ENCODE measurements at regions not wholly inside any gene's neighbourhood (a gene's known extent, or its start where the extent isn't known, plus 50 kb on each side); places are given as distances from the start of the nearest gene placed in this dataset.

DNA sequence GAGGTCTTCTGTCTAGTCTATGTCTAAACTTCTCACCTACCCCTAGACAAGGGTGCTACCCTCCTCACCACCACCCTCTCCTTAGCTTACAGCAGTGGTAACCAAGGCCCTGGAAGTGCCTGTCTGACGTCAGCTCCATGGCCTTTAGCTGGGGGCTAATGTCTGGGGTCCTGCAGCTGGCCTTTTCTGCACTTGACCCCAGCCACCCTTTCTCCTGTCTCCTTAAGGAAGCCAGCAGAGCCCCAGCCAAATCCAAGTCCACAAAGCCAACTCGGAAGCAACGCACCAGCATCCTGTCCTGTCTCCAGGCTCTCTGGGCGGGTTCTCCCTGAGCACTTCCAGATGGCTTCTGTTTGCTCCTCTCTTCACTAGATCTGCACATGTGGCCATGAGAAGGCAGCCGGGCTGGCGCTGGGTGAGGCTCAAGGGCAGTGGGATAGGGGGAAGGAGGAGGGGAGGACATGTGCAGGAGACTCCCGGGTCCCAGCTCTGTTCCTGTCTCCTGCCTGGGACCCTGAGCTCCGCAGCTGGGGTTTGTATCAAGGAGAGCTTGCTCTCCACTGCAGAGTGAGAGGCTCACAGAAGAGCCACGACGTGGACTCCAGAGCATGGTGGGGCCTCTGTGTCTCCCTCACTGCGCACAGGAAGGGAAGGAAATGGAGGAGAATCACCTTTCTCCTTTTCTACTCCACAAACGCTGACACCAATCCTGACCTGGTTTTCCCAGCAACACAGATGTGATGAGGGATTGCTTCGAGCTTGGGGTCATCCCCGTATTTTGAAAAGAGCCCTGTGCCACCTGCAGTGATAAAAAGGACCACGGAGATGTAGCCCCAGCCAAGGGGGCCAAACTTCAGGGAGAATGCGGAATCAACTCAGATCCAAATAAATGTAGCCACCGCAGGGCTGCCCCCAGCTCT is 204.2 kb downstream of the USP12 start:
- DNase-seq (ENCODE audit: low read depth in 3 of 3) = no peak

GRCh38 chr13:26966701-26967080 is 204.9 kb downstream of the USP12 start:
- no peak for DNase-seq (ENCODE audit: low read depth in 3 of 3)

DNA sequence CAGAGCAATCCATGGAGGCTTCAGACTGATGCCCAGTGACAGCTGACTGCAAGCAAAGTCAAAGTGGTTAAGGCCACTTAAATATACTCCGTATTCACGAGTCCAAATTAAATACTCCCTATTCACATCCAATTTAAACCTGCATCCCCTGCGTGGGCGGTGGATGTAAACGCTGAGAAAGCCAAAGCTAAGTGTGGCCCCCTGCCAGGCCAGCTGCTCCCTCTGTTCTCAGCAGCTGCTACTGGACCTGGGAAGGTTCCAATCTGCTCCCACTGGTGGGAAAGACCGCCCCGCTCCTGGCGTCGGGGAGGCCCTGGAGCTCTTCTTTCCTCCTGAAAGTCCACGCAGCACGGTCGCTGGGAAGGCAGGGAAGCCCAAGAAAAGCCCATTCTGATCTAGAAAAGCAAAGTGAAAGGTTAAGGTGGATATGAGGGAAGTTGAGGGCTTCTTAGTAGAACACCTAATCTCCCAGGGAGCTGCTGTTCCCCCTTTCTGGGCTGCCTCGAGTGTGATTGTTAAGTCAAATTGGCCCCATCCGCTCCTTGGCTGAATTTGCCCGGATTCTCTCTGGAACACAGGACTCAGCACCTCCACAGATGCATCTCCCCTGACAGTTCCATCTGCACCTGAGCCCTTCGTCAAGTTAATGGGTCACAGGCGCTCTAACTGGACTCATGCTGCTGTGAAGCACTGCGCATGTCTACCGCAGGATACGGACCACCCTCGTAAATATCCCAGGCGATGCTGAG is 205.5 kb downstream of the USP12 start:
- no peak for DNase-seq (ENCODE audit: low read depth in 3 of 3)

DNA sequence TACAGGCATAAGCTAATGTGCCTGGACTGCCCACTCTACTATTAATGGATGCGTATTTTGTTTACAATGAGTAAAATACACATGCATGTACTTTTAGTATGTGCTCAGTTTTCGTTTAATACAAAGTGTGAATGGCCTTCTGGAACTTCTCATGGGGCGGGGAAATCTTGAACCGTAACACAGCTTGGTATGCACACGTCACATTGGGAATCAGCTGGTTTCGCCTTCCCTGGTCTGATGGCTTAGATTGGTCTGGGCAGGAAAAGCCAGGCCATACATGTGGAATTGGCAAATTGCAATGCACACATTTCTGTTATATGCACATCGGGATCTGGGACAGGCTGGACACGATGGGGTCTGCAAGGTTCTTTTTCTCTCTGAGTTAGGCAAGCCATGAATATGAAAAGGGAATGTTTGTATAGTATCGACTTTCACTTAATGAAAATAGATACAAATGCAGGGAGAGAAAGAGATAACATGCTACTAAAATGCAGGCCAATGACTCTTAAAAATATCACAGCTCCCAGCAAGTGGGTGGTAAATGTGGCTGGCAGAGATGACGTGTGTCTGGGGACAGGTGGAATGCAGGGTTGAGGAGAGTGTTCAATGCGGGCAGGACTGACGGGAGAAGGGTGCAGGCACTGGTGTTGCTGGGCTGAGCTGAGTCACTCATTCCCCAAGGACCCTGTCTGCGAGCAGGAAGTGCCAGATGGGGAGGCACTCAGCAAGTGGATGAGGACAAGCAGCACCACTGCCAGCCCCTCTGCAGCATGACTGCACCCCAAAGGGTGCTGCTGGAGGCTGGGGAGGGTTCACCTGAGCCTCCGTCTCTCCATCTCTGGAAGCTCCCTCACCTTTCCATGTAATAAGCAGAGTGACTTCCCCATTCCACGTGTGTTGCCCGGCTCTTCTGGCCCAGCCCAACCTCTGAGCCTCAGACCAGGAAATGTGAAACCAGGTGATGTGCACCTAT is 204.0 kb upstream of the GPR12 start:
- DNase-seq (ENCODE audit: low read depth in 3 of 3) = no peak

DNA sequence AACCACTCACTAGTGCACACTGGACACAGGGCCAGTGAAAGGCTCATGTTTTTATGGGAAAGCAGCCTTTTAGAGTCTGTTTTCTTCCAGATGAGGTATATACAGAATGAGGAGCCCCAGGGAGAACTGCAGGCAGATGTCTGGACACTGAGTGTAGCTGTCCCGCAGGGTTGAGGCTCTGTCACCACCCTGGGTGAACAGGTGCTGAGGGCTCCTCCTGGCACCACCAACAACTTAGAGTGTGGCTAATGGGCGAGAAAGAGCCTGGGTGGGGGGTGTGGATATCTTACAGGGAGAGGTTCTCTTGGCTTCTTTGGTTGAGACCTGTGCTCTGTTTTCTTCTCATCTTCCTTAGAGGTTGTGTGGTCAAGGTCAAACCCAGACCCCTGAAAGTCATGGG is 202.1 kb upstream of the GPR12 start:
- no peak for DNase-seq (ENCODE audit: low read depth in 3 of 3)

DNA sequence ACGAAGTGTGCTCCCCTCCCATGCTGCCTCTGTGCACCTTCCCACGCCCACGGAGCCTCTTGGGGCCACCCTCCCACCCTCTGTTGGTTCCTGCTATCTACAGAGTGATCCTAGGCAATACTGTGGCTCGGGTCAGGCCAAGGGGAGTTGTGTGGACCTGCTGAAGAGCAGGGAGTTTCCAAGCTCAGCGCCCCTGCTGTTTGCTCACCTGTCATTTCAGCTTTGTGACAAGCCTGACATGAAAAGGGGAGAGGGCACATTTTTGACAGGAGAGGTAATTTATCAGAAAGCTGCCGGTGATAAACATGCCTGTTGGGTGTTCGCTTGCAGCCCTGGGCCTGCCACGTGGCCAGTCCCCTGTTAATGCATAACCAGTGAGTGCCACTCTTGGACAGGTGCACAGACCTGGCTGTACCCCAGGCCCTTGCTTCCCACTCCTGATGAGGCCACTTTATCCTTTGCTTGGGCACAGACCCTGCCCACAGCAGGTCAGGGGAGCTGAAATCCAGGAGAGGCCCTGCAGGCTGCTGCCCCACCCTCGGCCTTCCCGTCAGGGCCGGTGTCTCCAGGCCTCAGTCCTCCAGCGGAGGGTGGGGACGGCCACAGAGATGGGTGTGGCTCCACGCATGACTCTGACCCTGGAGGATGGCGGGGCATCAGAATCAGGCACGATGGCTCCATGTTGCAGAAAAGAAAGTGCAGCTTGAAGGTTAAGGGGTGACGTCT is 201.5 kb upstream of the GPR12 start:
- no peak for DNase-seq (ENCODE audit: low read depth in 3 of 3)

GRCh38 chr13:26957182-26957581 is 196.6 kb upstream of the GPR12 start:
- no peak for DNase-seq (ENCODE audit: low read depth in 3 of 3)

DNA sequence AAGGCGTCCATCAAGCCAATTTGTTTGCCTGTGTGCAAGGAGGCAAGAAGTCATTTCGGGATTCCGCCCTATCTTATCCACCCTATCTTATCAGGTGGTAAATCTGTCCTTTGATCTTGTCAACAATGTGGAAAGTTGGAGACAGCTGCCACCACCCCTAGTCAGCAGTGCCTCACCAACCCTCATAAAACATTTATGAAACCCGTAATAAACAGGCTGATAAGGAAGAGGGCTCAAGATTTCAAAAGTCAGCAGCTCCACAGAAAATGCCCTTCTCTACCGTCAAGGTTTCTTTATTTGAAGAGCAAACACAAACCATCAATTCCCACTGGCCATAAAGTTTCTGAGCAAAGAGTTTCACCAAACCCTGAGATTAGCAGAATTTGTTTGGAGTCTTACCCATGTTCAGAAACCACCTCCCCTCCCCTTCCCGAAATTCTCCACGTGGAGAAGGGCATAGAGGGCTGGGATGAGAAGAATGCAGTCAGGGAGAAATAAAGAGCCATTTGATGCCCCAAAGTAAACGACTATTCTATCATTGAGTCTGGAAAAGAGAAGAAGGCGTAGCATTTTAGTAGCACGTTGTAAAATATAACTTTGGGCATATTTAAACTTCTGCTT is 196.0 kb upstream of the GPR12 start:
- DNase-seq (ENCODE audit: low read depth in 3 of 3) = no peak

GRCh38 chr13:26954976-26955375 is 194.4 kb upstream of the GPR12 start:
- DNase-seq (ENCODE audit: low read depth in 3 of 3) = no peak

- DNase-seq (ENCODE audit: low read depth in 3 of 3) = no peak
Measured at GRCh38 chr13:26953291-26953690, 192.7 kb upstream of the GPR12 start.

DNA sequence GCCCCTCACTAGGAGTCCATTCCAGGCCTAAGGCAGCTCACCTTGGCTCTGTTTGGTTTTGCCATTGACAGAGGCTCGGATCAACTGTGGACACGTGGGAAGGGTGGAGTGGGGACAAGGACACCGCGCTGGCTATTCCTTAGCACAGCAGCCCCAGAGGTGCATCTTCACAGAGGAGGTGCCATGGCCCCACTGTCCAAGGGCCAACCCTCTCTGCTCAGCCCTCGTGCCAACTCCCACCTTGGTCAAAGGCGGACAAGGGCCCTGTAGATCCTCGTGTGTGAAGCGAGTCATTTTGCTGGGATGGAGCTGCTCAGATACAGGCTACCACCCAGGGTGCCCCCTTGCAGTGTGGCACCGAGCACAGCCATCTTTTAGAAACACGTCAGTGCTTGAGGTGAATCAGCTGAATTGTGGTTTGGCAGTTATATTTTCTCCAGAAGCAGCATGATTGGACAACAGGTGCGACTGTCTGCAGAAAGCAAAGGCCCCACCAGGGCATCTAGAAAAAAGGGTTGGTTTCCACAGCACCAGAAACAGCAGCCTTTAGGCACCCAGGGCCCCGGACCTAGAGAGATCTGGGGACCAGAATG is 192.1 kb upstream of the GPR12 start:
- no peak for DNase-seq (ENCODE audit: low read depth in 3 of 3)

DNA sequence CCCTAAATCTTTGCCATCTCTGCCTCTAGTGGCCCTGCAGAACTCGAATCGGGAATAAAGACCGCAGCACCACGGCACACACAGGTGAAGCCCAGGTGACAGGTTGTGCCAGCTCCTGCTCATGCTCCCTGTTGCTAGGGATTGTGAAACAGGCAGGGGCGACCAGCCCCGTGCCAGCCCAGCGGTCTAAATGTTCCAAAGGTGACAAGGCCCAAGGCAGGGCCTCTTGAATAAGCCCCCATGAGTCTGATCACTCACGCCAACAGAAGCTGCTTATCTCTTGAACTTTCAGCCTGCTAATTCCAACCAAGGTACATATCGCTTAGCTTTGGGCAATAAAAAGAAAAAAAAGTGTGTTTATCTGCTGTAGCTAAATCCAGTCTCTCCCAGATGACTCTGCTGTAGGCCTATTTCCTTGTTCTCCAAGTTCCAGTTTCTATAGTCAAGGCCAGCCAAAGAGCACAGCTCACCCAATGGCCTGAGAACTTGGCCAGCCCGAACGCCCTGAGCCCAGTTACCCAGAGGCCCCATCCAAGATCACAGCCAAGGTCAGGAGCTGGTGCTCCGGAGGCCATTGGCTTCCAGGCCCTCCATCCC is 191.1 kb upstream of the GPR12 start:
- no peak for DNase-seq (ENCODE audit: low read depth in 3 of 3)

GRCh38 chr13:26950968-26951367 is 190.4 kb upstream of the GPR12 start:
- no peak for DNase-seq (ENCODE audit: low read depth in 3 of 3)

- no peak for DNase-seq (ENCODE audit: low read depth in 3 of 3)
Measured at GRCh38 chr13:26950546-26950945, 190.0 kb upstream of the GPR12 start.

DNA sequence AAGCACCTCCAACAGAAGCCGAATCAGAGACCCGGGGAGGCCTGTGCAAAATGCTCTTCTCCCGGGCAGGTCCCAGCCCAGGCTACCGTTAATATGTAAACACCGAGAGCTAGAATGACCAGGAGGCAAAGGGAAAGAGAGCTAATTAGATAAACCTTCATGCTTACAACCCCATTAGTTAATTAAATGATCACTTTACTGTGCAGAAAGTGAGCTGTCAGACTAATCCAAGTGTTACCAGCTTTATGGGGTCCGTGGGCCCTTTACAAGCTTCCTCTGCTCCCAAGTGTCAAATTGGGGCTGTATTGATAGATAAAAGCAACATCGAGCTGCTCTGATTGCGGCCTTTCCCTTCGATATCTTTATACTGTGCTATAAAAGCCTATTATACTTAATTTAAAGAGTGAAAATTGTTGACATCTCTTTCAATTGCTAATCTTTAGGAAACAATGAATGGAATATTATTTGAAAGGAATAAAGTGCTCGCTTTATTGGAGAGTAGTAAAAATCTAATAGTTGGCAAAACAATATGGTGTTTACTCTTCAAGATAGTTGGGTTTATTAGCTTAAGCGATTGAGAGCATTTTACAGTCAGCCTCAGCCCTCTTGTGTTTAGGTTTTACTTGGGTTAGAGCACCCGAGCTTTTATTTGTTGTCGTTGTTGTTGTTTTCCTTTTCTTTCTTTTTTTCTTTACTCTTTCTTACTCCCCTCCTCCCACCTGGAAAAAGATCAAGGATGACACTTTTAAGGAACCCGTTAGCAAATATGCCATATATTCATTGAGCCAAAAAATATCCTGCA is 189.3 kb upstream of the GPR12 start:
- DNase-seq (ENCODE audit: low read depth in 3 of 3) = no peak

DNA sequence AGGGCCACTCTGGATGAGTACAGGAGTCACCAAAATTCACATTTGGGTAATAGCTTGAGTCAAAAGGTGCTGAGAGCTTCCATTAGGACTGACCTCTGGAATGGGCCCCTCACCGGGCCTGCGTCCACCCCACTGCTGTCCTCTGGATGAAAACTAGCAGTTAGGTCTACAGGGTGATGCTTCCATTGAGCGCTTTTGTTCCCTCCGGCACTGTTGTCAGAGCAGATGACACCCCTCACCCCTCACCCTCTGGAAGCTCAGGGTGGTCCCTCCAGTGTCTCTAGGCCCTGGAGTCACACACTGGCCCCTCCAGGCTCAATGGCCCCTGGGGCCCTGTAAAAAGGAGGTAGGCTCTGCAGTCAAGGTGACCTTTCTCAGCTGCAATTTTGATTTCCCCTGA is 187.8 kb upstream of the GPR12 start:
- DNase-seq (ENCODE audit: low read depth in 3 of 3) = no peak

- no peak for DNase-seq (ENCODE audit: low read depth in 3 of 3)
Measured at GRCh38 chr13:26946684-26947343, 186.2 kb upstream of the GPR12 start.

DNA sequence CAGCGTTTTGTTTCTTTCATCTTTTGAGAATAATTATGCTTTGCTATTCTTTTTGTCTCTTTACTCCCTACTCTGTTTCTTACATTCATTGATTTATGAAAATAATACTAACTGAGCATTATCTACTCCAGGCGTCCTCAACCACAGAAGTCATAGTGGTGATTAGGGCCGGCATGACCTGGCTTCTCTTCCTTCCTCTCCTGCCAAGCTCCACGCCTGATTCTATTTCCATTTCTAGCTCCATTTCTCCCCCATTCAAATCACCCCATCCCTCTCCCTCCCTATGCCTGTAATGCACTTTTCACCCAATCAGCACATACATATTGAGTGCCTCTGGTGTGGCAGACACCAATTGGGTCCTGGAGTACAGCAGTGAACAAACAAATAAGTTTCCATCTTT is 183.2 kb upstream of the GPR12 start:
- DNase-seq (ENCODE audit: low read depth in 3 of 3) = no peak

DNA sequence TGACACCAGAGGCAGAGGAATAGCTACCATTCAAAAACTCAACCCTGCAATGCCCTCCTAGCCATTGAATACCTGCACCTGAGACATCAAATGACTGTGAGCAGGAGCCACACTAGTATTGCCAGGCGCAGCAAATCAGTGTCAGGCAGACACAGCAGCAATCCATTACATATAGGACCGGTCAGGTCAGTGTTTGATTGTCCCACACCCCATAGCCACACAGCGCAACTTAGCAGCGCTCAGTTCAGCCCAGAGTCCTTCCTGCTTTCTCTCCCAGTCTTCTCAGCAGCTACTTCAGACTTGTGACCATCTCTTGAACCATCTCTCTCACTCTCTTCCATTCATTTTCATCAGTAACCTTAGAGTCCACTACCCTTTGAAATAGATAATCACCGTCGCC is 181.6 kb upstream of the GPR12 start:
- no peak for DNase-seq (ENCODE audit: low read depth in 3 of 3)
